ENCODE measurements at regions not wholly inside any gene's neighbourhood (a gene's known extent, or its start where the extent isn't known, plus 50 kb on each side); places are given as distances from the start of the nearest gene placed in this dataset.

GRCh38 chr21:28747464-28747863 is 245.2 kb downstream of the LTN1 start:
- no peak for TF ChIP-seq BRF1 (IDR thresholded peaks at IDR 0.05; ENCODE audit: borderline replicate concordance, extremely low read depth, insufficient read length)
- no peak for TF ChIP-seq FIP1L1 (IDR thresholded peaks at IDR 0.05; ENCODE audit: low read depth, low read length, poor library complexity, severe bottlenecking)
- no peak for TF ChIP-seq KLF6 (CRISPR knock-in tag; IDR thresholded peaks at IDR 0.05; ENCODE audit: borderline replicate concordance)
- no peak for TF ChIP-seq HCFC1 (IDR thresholded peaks at IDR 0.05; ENCODE audit: low read depth, low read length)
- no peak for TF ChIP-seq CREM (IDR thresholded peaks at IDR 0.05; ENCODE audit: low read depth)
